ENCODE measurements at regions not wholly inside any gene's neighbourhood (a gene's known extent, or its start where the extent isn't known, plus 50 kb on each side); places are given as distances from the start of the nearest gene placed in this dataset.

- Histone ChIP-seq H3K36me3 (ENCODE audit: control insufficient read depth, insufficient read depth, low read length) (no peaks in the 10 kb centered on the region), H3K4me3 (ENCODE audit: low read length) (no peak overlapping the region), H3K4me1 (ENCODE audit: control insufficient read depth, insufficient read depth, low read length) (no peaks in the 10 kb centered on the region), H3K27me3 (ENCODE audit: control insufficient read depth, insufficient read depth, low read length) (no peaks in the 10 kb centered on the region), H3K9me3 (ENCODE audit: control insufficient read depth, low read depth, low read length) (no peaks in the 10 kb centered on the region), H3K27ac (ENCODE audit: low read length) (no peak overlapping the region)
- no peak for DNase-seq
- 86% methylated on average over 2 of the region's 3 CpGs for WGBS (ENCODE audit: insufficient coverage, low lambda C conversion rate)
These were observed 107.4 kb downstream of the BOD1 start for GRCh38 chr5:173509060-173509459.

- H3K4me1 ChIP-seq (ENCODE audit: control insufficient read depth, insufficient read depth, low read length): no peaks in the 10 kb centered on the region
- WGBS (ENCODE audit: insufficient coverage, low lambda C conversion rate): no CpG with 5 or more reads among the region's 5 CpGs
- no peak overlapping the region for H3K4me3 ChIP-seq (ENCODE audit: low read length)
- no peaks in the 10 kb centered on the region for H3K36me3 ChIP-seq (ENCODE audit: control insufficient read depth, insufficient read depth, low read length)
- H3K27me3 ChIP-seq (ENCODE audit: control insufficient read depth, insufficient read depth, low read length): no peaks in the 10 kb centered on the region
- no peak overlapping the region for H3K27ac ChIP-seq (ENCODE audit: low read length)
- no peaks in the 10 kb centered on the region for H3K9me3 ChIP-seq (ENCODE audit: control insufficient read depth, low read depth, low read length)
- DNase-seq: no peak
These were observed 109.3 kb downstream of the BOD1 start for GRCh38 chr5:173507171-173507570.

DNA sequence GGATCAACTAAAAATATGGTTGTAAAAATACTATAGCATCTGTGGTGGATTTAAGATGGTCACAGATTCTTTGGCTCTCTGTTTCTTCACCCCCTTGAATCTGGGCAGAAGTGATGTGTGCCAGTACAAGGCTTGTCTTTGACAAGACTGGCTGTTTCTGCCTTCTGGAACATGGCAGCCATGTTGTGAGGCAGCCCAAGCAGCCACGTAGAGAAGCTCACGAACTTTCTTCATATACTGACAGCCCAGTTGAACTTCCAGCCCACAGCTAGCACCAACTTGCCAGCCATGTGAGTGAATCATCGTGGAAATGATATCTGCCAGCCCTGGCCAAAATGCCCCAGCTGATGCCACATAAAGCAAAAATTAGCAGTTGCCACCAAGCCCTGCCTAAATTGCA, 110.8 kb downstream of the BOD1 start:
- no peaks in the 10 kb centered on the region for H3K9me3 ChIP-seq (ENCODE audit: control insufficient read depth, low read depth, low read length)
- DNase-seq: no peak
- H3K27ac ChIP-seq (ENCODE audit: low read length): no peak overlapping the region
- H3K4me3 ChIP-seq (ENCODE audit: low read length): no peak overlapping the region
- WGBS (ENCODE audit: insufficient coverage, low lambda C conversion rate): no CpG with 5 or more reads among the region's 3 CpGs
- H3K27me3 ChIP-seq (ENCODE audit: control insufficient read depth, insufficient read depth, low read length): no peaks in the 10 kb centered on the region
- no peaks in the 10 kb centered on the region for H3K4me1 ChIP-seq (ENCODE audit: control insufficient read depth, insufficient read depth, low read length)
- no peaks in the 10 kb centered on the region for H3K36me3 ChIP-seq (ENCODE audit: control insufficient read depth, insufficient read depth, low read length)

DNA sequence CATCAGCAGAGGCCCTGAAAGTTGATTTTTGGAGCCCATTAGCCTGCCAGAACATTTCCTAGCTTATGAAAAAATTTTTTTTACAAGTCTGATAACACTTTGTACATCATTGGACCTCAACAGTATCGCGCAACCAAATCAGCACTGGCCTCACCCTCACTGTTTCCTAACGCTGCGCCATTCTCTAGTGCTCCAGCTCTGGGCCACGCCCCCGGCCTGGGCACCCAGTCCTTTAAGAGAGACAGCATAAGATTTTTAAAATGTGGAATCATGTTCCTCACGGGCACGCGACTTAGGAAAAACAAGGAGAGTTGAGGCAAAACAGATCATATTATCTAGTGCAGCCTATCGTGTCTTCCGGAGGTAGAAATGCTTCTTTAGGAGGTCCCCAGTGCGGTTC, 114.5 kb downstream of the BOD1 start:
- no peak for DNase-seq
- 87% methylated on average over 5 of the region's 12 CpGs for WGBS (ENCODE audit: insufficient coverage, low lambda C conversion rate)
- Histone ChIP-seq H3K4me3 (ENCODE audit: low read length) (no peak overlapping the region), H3K9me3 (ENCODE audit: control insufficient read depth, low read depth, low read length) (no peaks in the 10 kb centered on the region), H3K27ac (ENCODE audit: low read length) (no peak overlapping the region), H3K4me1 (ENCODE audit: control insufficient read depth, insufficient read depth, low read length) (no peaks in the 10 kb centered on the region), H3K27me3 (ENCODE audit: control insufficient read depth, insufficient read depth, low read length) (peaks cover 3% of the 10 kb centered on the region), H3K36me3 (ENCODE audit: control insufficient read depth, insufficient read depth, low read length) (no peaks in the 10 kb centered on the region)

DNA sequence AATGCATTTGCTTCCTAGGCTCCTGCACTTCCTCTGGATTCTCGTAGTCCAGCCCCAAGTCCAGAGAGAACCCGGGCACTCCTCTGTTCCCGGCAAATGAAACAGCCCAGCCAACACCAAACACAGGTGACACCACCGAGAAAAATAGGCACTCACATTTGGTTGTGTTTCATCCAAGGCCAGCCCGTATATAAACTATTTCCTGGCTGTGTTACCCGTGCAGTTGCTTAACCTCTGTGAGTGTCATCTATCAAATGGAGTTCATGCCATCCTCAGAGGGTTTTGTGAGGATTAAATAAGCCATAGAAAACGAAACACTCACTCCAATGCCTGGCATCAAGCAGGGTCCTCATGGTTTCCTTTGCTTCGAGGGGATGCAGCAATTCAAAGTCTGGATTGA, 115.2 kb downstream of the BOD1 start:
- no peak for DNase-seq
- Histone ChIP-seq H3K9me3 (ENCODE audit: control insufficient read depth, low read depth, low read length) (no peaks in the 10 kb centered on the region), H3K27me3 (ENCODE audit: control insufficient read depth, insufficient read depth, low read length) (peaks cover 3% of the 10 kb centered on the region), H3K36me3 (ENCODE audit: control insufficient read depth, insufficient read depth, low read length) (no peaks in the 10 kb centered on the region), H3K27ac (ENCODE audit: low read length) (no peak overlapping the region), H3K4me1 (ENCODE audit: control insufficient read depth, insufficient read depth, low read length) (no peaks in the 10 kb centered on the region), H3K4me3 (ENCODE audit: low read length) (no peak overlapping the region)
- WGBS (ENCODE audit: insufficient coverage, low lambda C conversion rate): 80% methylated on average over 1 of the region's 8 CpGs

- H3K27ac ChIP-seq (ENCODE audit: low read length): no peak overlapping the region
- no CpG with 5 or more reads among the region's 6 CpGs for WGBS (ENCODE audit: insufficient coverage, low lambda C conversion rate)
- H3K36me3 ChIP-seq (ENCODE audit: control insufficient read depth, insufficient read depth, low read length): no peaks in the 10 kb centered on the region
- H3K4me1 ChIP-seq (ENCODE audit: control insufficient read depth, insufficient read depth, low read length): no peaks in the 10 kb centered on the region
- no peak for DNase-seq
- no peak overlapping the region for H3K4me3 ChIP-seq (ENCODE audit: low read length)
- H3K9me3 ChIP-seq (ENCODE audit: control insufficient read depth, low read depth, low read length): no peaks in the 10 kb centered on the region
- peaks cover 3% of the 10 kb centered on the region for H3K27me3 ChIP-seq (ENCODE audit: control insufficient read depth, insufficient read depth, low read length)
These were observed 116.3 kb downstream of the BOD1 start for GRCh38 chr5:173500213-173500560.

GRCh38 chr5:173499471-173500212, 116.8 kb downstream of the BOD1 start:
- DNase-seq: no peak
- H3K27me3 ChIP-seq (ENCODE audit: control insufficient read depth, insufficient read depth, low read length): peaks cover 3% of the 10 kb centered on the region
- no peaks in the 10 kb centered on the region for H3K36me3 ChIP-seq (ENCODE audit: control insufficient read depth, insufficient read depth, low read length)
- H3K27ac ChIP-seq (ENCODE audit: low read length): no peak overlapping the region
- no CpG with 5 or more reads among the region's 14 CpGs for WGBS (ENCODE audit: insufficient coverage, low lambda C conversion rate)
- no peaks in the 10 kb centered on the region for H3K9me3 ChIP-seq (ENCODE audit: control insufficient read depth, low read depth, low read length)
- no peak overlapping the region for H3K4me3 ChIP-seq (ENCODE audit: low read length)
- H3K4me1 ChIP-seq (ENCODE audit: control insufficient read depth, insufficient read depth, low read length): no peaks in the 10 kb centered on the region

DNA sequence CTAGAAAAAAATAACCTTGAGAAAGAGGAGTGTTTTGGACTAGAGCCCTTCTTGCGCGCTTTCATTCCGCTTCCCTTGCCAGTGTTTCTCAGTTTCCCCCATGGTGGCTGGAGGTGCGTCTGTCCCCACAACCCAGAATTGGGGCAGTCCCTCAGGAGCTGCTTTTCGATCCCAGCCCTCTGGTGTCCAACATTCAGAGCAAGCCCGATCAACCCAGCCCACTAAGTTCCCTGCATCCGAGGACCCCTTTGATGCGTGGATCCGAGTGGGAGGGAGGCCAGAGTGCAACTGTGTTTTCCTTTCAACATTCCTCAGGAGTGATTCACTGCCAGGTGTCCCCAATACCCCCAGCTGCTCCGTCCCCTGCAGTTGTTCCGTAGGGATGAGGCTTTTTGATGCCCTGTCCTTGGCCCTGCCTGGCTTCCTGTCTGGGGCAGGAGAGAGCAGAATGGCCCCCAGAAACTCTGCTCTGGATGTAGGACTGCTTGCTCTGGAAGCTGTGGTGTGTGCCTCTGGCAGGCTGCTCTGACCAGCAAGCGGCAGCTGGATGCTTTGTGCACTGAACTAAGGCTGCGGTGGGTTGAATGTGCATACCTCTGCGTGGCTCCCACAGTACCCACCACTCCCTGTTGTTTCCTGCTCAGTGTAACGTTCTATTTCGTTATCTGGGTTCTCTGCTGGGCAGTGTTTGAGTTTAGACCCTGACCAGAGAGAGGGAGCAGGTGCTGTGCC, 117.5 kb downstream of the BOD1 start:
- no peak for DNase-seq
- no peaks in the 10 kb centered on the region for H3K4me1 ChIP-seq (ENCODE audit: control insufficient read depth, insufficient read depth, low read length)
- H3K27ac ChIP-seq (ENCODE audit: low read length): no peak overlapping the region
- H3K27me3 ChIP-seq (ENCODE audit: control insufficient read depth, insufficient read depth, low read length): peaks cover 4% of the 10 kb centered on the region
- no peaks in the 10 kb centered on the region for H3K9me3 ChIP-seq (ENCODE audit: control insufficient read depth, low read depth, low read length)
- WGBS (ENCODE audit: insufficient coverage, low lambda C conversion rate): no CpG with 5 or more reads among the region's 16 CpGs
- no peaks in the 10 kb centered on the region for H3K36me3 ChIP-seq (ENCODE audit: control insufficient read depth, insufficient read depth, low read length)
- no peak overlapping the region for H3K4me3 ChIP-seq (ENCODE audit: low read length)

GRCh38 chr5:173498286-173498685, 118.2 kb downstream of the BOD1 start:
- Histone ChIP-seq H3K27ac (ENCODE audit: low read length) (no peak overlapping the region), H3K9me3 (ENCODE audit: control insufficient read depth, low read depth, low read length) (no peaks in the 10 kb centered on the region), H3K4me3 (ENCODE audit: low read length) (no peak overlapping the region), H3K36me3 (ENCODE audit: control insufficient read depth, insufficient read depth, low read length) (no peaks in the 10 kb centered on the region), H3K4me1 (ENCODE audit: control insufficient read depth, insufficient read depth, low read length) (no peaks in the 10 kb centered on the region), H3K27me3 (ENCODE audit: control insufficient read depth, insufficient read depth, low read length) (peaks cover 6% of the 10 kb centered on the region)
- DNase-seq: no peak
- WGBS (ENCODE audit: insufficient coverage, low lambda C conversion rate): no CpG with 5 or more reads among the region's 9 CpGs

- H3K9me3 ChIP-seq (ENCODE audit: control insufficient read depth, low read depth, low read length): no peaks in the 10 kb centered on the region
- H3K36me3 ChIP-seq (ENCODE audit: control insufficient read depth, insufficient read depth, low read length): no peaks in the 10 kb centered on the region
- no peak for DNase-seq
- H3K27ac ChIP-seq (ENCODE audit: low read length): no peak overlapping the region
- WGBS (ENCODE audit: insufficient coverage, low lambda C conversion rate): no CpG with 5 or more reads among the region's 12 CpGs
- peaks cover 6% of the 10 kb centered on the region for H3K27me3 ChIP-seq (ENCODE audit: control insufficient read depth, insufficient read depth, low read length)
- H3K4me3 ChIP-seq (ENCODE audit: low read length): no peak overlapping the region
- no peaks in the 10 kb centered on the region for H3K4me1 ChIP-seq (ENCODE audit: control insufficient read depth, insufficient read depth, low read length)
These were observed 118.8 kb downstream of the BOD1 start for GRCh38 chr5:173497685-173498084.

- no peak for DNase-seq
- no peaks in the 10 kb centered on the region for H3K4me1 ChIP-seq (ENCODE audit: control insufficient read depth, insufficient read depth, low read length)
- H3K4me3 ChIP-seq (ENCODE audit: low read length): no peak overlapping the region
- no peaks in the 10 kb centered on the region for H3K36me3 ChIP-seq (ENCODE audit: control insufficient read depth, insufficient read depth, low read length)
- no peaks in the 10 kb centered on the region for H3K9me3 ChIP-seq (ENCODE audit: control insufficient read depth, low read depth, low read length)
- no peak overlapping the region for H3K27ac ChIP-seq (ENCODE audit: low read length)
- no CpG with 5 or more reads among the region's 6 CpGs for WGBS (ENCODE audit: insufficient coverage, low lambda C conversion rate)
- peaks cover 6% of the 10 kb centered on the region for H3K27me3 ChIP-seq (ENCODE audit: control insufficient read depth, insufficient read depth, low read length)
These were observed 119.6 kb downstream of the BOD1 start for GRCh38 chr5:173496883-173497255.

Data from large intestine (tissue), 3 donors.